CD4-positive, CD25-positive, alpha-beta regulatory T cell (primary cell): ENCODE measurements at regions not wholly inside any gene's neighbourhood (a gene's known extent, or its start where the extent isn't known, plus 50 kb on each side); places are given as distances from the start of the nearest gene placed in this dataset.
"Not testable (repeated sequence)": the region's sequence is repeated elsewhere in the genome, so short reads cannot be mapped to it uniquely, and the experiment has no call there.

ENCODE experiments used
- ATAC-seq, 2 donors: fragments of 150-1000 bp; cut with Tn5 transposase; one replicate each; pipeline ENCODE4 v1.10.0; 2021; ENCODE audit warnings: low read depth in 2 of 2, moderate number of reproducible peaks in 2 of 2, moderate library complexity in 1 of 2
- DNase-seq, 3 donors: peaks; one replicate each; pipeline versions ENCODE4 v3.0.0 to v3.0.0-alpha.2; 2012 to 2022; ENCODE audit warnings: mixed read lengths in 1 of 3
- H3K27ac ChIP-seq: one replicate; pipeline ENCODE4 v1.7.0; 2013; ENCODE audit warnings: mild to moderate bottlenecking, low read length; ENCODE audit not compliant: insufficient read depth, poor library complexity, severe bottlenecking
- H3K27me3 ChIP-seq: one replicate; pipeline ENCODE4 v1.7.0; 2013; ENCODE audit warnings: low read length; ENCODE audit not compliant: control insufficient read depth, insufficient read depth
- H3K36me3 ChIP-seq: one replicate; pipeline ENCODE4 v1.7.0; 2013; ENCODE audit warnings: mild to moderate bottlenecking, low read length, moderate library complexity; ENCODE audit not compliant: control insufficient read depth, insufficient read depth
- H3K4me1 ChIP-seq: 2 replicates; pipeline ENCODE4 v1.7.0; 2013; ENCODE audit warnings: mild to moderate bottlenecking, low read length; ENCODE audit not compliant: insufficient read depth, control insufficient read depth, poor library complexity, severe bottlenecking
- H3K4me3 ChIP-seq: one replicate; pipeline ENCODE4 v1.7.0; 2013; ENCODE audit warnings: low read depth, mild to moderate bottlenecking, low read length, moderate library complexity
- H3K9me3 ChIP-seq, 2 experiments: 1 replicate in 1 of 2; 2 replicates in 1 of 2; pipeline ENCODE4 v1.7.0; 2013; ENCODE audit warnings: low read length in 2 of 2, mild to moderate bottlenecking in 1 of 2, moderate library complexity in 1 of 2; ENCODE audit not compliant: control insufficient read depth in 2 of 2
- H3K27ac Mint-ChIP-seq, 3 donors: one replicate each; pipeline ENCODE4 v1.8.0; 2020 to 2022; ENCODE audit warnings: mild to moderate bottlenecking in 3 of 3, mixed read lengths in 3 of 3, moderate library complexity in 2 of 3
- H3K27me3 Mint-ChIP-seq: one replicate; pipeline ENCODE4 v1.8.0; 2022; ENCODE audit warnings: mild to moderate bottlenecking, mixed read lengths
- H3K36me3 Mint-ChIP-seq: one replicate; pipeline ENCODE4 v1.8.0; 2020; ENCODE audit warnings: mixed read lengths
- H3K4me1 Mint-ChIP-seq, 4 donors: one replicate each; pipeline ENCODE4 v1.8.0; 2020 to 2022; ENCODE audit warnings: mixed read lengths in 4 of 4, mild to moderate bottlenecking in 1 of 4
- H3K4me3 Mint-ChIP-seq, 4 donors: one replicate each; pipeline ENCODE4 v1.8.0; 2020 to 2022; ENCODE audit warnings: mild to moderate bottlenecking in 4 of 4, mixed read lengths in 4 of 4, moderate library complexity in 3 of 4
- H3K9me3 Mint-ChIP-seq, 7 donors: one replicate each; pipeline ENCODE4 v1.8.0; 2020 to 2022; ENCODE audit warnings: mixed read lengths in 7 of 7, mild to moderate bottlenecking in 3 of 7, moderate library complexity in 2 of 7

GRCh38 chr6:122913558-122913957 lies 82.5 kb upstream of the CLVS2 start:
- Mint-ChIP-seq H3K4me1 (no peaks in the 10 kb centered on the region), H3K36me3 (no peaks in the 10 kb centered on the region), H3K27ac (no peak overlapping the region), H3K9me3 (peaks cover 0 to 25% (median 17%) of the 10 kb centered on the region in 7 donors), H3K4me3 (no peak overlapping the region), H3K27me3 (no peaks in the 10 kb centered on the region)
- H3K27ac ChIP-seq = no peak overlapping the region
- ATAC-seq (no peak), DNase-seq (no peak)
- H3K9me3 ChIP-seq = peaks cover 0 to 4% of the 10 kb centered on the region in 2 experiments
- no peak overlapping the region for H3K4me3 ChIP-seq
- no peaks in the 10 kb centered on the region for H3K27me3 ChIP-seq
- H3K36me3 ChIP-seq = no peaks in the 10 kb centered on the region
- no peaks in the 10 kb centered on the region for H3K4me1 ChIP-seq

GRCh38 chr6:122918714-122919113 lies 77.3 kb upstream of the CLVS2 start:
- Histone ChIP-seq H3K4me3 (no peak overlapping the region), H3K4me1 (no peaks in the 10 kb centered on the region), H3K36me3 (no peaks in the 10 kb centered on the region), H3K9me3 (peaks cover 0 to 4% of the 10 kb centered on the region in 2 experiments), H3K27me3 (no peaks in the 10 kb centered on the region), H3K27ac (no peak overlapping the region)
- DNase-seq (no peak), ATAC-seq (no peak)
- no peak overlapping the region for H3K4me3 Mint-ChIP-seq
- H3K36me3 Mint-ChIP-seq = no peaks in the 10 kb centered on the region
- H3K9me3 Mint-ChIP-seq = peaks cover 0 to 27% (median 11%) of the 10 kb centered on the region in 7 donors
- no peak overlapping the region for H3K27ac Mint-ChIP-seq
- no peaks in the 10 kb centered on the region for H3K4me1 Mint-ChIP-seq
- H3K27me3 Mint-ChIP-seq = no peaks in the 10 kb centered on the region

GRCh38 chr6:122930252-122931180 lies 65.5 kb upstream of the CLVS2 start:
- no peaks in the 10 kb centered on the region for H3K27me3 ChIP-seq
- DNase-seq = no peak
- Mint-ChIP-seq H3K9me3 (peaks cover 0 to 28% (median 3%) of the 10 kb centered on the region in 7 donors), H3K4me1 (no peaks in the 10 kb centered on the region), H3K36me3 (no peaks in the 10 kb centered on the region), H3K27me3 (no peaks in the 10 kb centered on the region), H3K4me3 (no peak overlapping the region), H3K27ac (no peak overlapping the region)
- no peaks in the 10 kb centered on the region for H3K9me3 ChIP-seq
- no peaks in the 10 kb centered on the region for H3K4me1 ChIP-seq
- H3K36me3 ChIP-seq = no peaks in the 10 kb centered on the region
- no peak overlapping the region for H3K4me3 ChIP-seq
- no peak overlapping the region for H3K27ac ChIP-seq
- ATAC-seq = no peak

GRCh38 chr6:122931916-122932315 lies 64.1 kb upstream of the CLVS2 start:
- H3K4me1 ChIP-seq = no peaks in the 10 kb centered on the region
- no peak overlapping the region for H3K27ac ChIP-seq
- H3K27me3 ChIP-seq = no peaks in the 10 kb centered on the region
- no peak for ATAC-seq
- H3K4me3 ChIP-seq = no peak overlapping the region
- Mint-ChIP-seq H3K27me3 (no peaks in the 10 kb centered on the region), H3K4me1 (no peaks in the 10 kb centered on the region), H3K36me3 (no peaks in the 10 kb centered on the region), H3K9me3 (peaks cover 0 to 21% (median 3%) of the 10 kb centered on the region in 7 donors), H3K27ac (no peak overlapping the region), H3K4me3 (no peak overlapping the region)
- no peak for DNase-seq
- H3K9me3 ChIP-seq = no peaks in the 10 kb centered on the region
- H3K36me3 ChIP-seq = no peaks in the 10 kb centered on the region

- not testable (repeated sequence) for H3K9me3 ChIP-seq, ATAC-seq, H3K27ac Mint-ChIP-seq, H3K27ac ChIP-seq, H3K36me3 ChIP-seq, H3K27me3 ChIP-seq, H3K4me3 Mint-ChIP-seq, DNase-seq, H3K36me3 Mint-ChIP-seq, H3K4me1 ChIP-seq, H3K4me3 ChIP-seq, H3K27me3 Mint-ChIP-seq, H3K4me1 Mint-ChIP-seq
- peaks cover 0 to 23% (median 2%) of the 10 kb centered on the region in 7 donors for H3K9me3 Mint-ChIP-seq
Observed at GRCh38 chr6:122944936-122945335, 51.1 kb upstream of the CLVS2 start.
